LoVo (cell line): ENCODE measurements at regions not wholly inside any gene's neighbourhood (a gene's known extent, or its start where the extent isn't known, plus 50 kb on each side); places are given as distances from the start of the nearest gene placed in this dataset.
A peak's percentile ranks its signal among the peaks of the same experiment; 100 is the strongest.
"Not testable (repeated sequence)": the region's sequence is repeated elsewhere in the genome, so short reads cannot be mapped to it uniquely, and the experiment has no call there.

ENCODE experiments used
- DNase-seq: peaks from one replicate; pipeline ENCODE4 v3.0.0-alpha.2; 2016; ENCODE audit warnings: low spot score

GRCh38 chr2:76256458-76257088, 545.9 kb upstream of the GCFC2 start:
- DNase-seq = no peak

- no peak for DNase-seq
Measured at GRCh38 chr2:76252704-76253103, 542.0 kb upstream of the GCFC2 start.

GRCh38 chr2:76251342-76251741, 540.6 kb upstream of the GCFC2 start:
- DNase-seq = no peak

- DNase-seq = no peak
Measured at GRCh38 chr2:76247006-76247405, 536.3 kb upstream of the GCFC2 start.

GRCh38 chr2:76211991-76212985, 501.6 kb upstream of the GCFC2 start:
- DNase-seq = no peak

- DNase-seq = no peak
Measured at GRCh38 chr2:76210551-76210950, 499.8 kb upstream of the GCFC2 start.

- no peak for DNase-seq
Measured at GRCh38 chr2:76204048-76204447, 493.3 kb upstream of the GCFC2 start.

- no peak for DNase-seq
Measured at GRCh38 chr2:76202866-76203265, 492.2 kb upstream of the GCFC2 start.

GRCh38 chr2:76197842-76198448, 487.2 kb upstream of the GCFC2 start:
- peak; percentile 65 for DNase-seq

- no peak for DNase-seq
Measured at GRCh38 chr2:76197428-76197827, 486.7 kb upstream of the GCFC2 start.

GRCh38 chr2:76194031-76194775, 483.5 kb upstream of the GCFC2 start:
- DNase-seq = no peak

- DNase-seq = no peak
Measured at GRCh38 chr2:76193089-76193488, 482.4 kb upstream of the GCFC2 start.

GRCh38 chr2:76188334-76189008, 477.8 kb upstream of the GCFC2 start:
- no peak for DNase-seq

GRCh38 chr2:76187415-76187814, 476.7 kb upstream of the GCFC2 start:
- DNase-seq = no peak

- no peak for DNase-seq
Measured at GRCh38 chr2:76180676-76181075, 470.0 kb upstream of the GCFC2 start.

GRCh38 chr2:76178610-76179009, 467.9 kb upstream of the GCFC2 start:
- no peak for DNase-seq

GRCh38 chr2:76175295-76175694, 464.6 kb upstream of the GCFC2 start:
- no peak for DNase-seq

- no peak for DNase-seq
Measured at GRCh38 chr2:76174505-76174904, 463.8 kb upstream of the GCFC2 start.

GRCh38 chr2:76173206-76173605, 462.5 kb upstream of the GCFC2 start:
- DNase-seq = not testable (repeated sequence)

GRCh38 chr2:76172154-76172595, 461.5 kb upstream of the GCFC2 start:
- not testable (repeated sequence) for DNase-seq

- DNase-seq = no peak
Measured at GRCh38 chr2:76170856-76171255, 460.1 kb upstream of the GCFC2 start.

- DNase-seq = no peak
Measured at GRCh38 chr2:76170009-76170384, 459.3 kb upstream of the GCFC2 start.
